ENCODE measurements at regions not wholly inside any gene's neighbourhood (a gene's known extent, or its start where the extent isn't known, plus 50 kb on each side); places are given as distances from the start of the nearest gene placed in this dataset.

- TF ChIP-seq CTCF (IDR thresholded peaks at IDR 0.05) (no peak), POLR2A (IDR thresholded peaks at IDR 0.05) (no peak)
These were observed 546.0 kb upstream of the ARID1B start for GRCh38 chr6:156231026-156231765.
